HCT116 (cell line): ENCODE measurements at regions not wholly inside any gene's neighbourhood (a gene's known extent, or its start where the extent isn't known, plus 50 kb on each side); places are given as distances from the start of the nearest gene placed in this dataset.

ENCODE experiments used
- ELF1 ChIP-seq: IDR thresholded peaks from 2 replicates; pipeline ENCODE4 v1.6.1; 2012; ENCODE audit warnings: low read depth, borderline replicate concordance
- EZH2 ChIP-seq: fragments of 200-600 bp; sonication (generic); IDR thresholded peaks from 2 replicates; pipeline ENCODE4 v1.6.1; 2017; ENCODE audit warnings: antibody characterized with exemption, mixed run types
- JUND ChIP-seq: IDR thresholded peaks from 2 replicates; pipeline ENCODE4 v1.6.1; 2012
- POLR2A ChIP-seq: IDR thresholded peaks from 2 replicates; pipeline ENCODE4 v1.7.0; 2011; ENCODE audit warnings: borderline replicate concordance; ENCODE audit not compliant: insufficient read depth, insufficient read length; ENCODE audit errors: extremely low read depth
- POLR2AphosphoS5 ChIP-seq: IDR thresholded peaks from 2 replicates; pipeline ENCODE4 v1.6.1; 2011; ENCODE audit warnings: mild to moderate bottlenecking, low read depth, low read length, moderate library complexity
- RAD21 ChIP-seq: IDR thresholded peaks from 2 replicates; pipeline ENCODE4 v1.6.1; 2012; ENCODE audit warnings: low read depth, mild to moderate bottlenecking
- ZFX ChIP-seq: fragments of 450-650 bp; IDR thresholded peaks from 2 replicates; pipeline ENCODE4 v1.6.1; 2017
- TF ChIP-seq, protein P1 (sequence below), 3 experiments: fragments of 200-600 bp in 1 of 3; sonication (generic) in 1 of 3; IDR thresholded peaks in 2 of 3; conservative IDR thresholded peaks in 1 of 3; 2 replicates each; pipeline ENCODE4 v1.5.1; 2012 to 2017; ENCODE audit warnings: low read depth in 2 of 3, low read length in 2 of 3, antibody characterized with exemption in 1 of 3, borderline replicate concordance in 1 of 3, control low read depth in 1 of 3, mild to moderate bottlenecking in 1 of 3, mixed read lengths in 1 of 3, mixed run types in 1 of 3, moderate library complexity in 1 of 3; ENCODE audit not compliant: insufficient read depth in 1 of 3
- TF ChIP-seq, protein P2 (sequence below): IDR thresholded peaks from 2 replicates; pipeline ENCODE4 v1.6.1; 2012
- TF ChIP-seq, protein P3 (sequence below): IDR thresholded peaks from 2 replicates; pipeline ENCODE4 v1.6.1; 2012

DNA sequence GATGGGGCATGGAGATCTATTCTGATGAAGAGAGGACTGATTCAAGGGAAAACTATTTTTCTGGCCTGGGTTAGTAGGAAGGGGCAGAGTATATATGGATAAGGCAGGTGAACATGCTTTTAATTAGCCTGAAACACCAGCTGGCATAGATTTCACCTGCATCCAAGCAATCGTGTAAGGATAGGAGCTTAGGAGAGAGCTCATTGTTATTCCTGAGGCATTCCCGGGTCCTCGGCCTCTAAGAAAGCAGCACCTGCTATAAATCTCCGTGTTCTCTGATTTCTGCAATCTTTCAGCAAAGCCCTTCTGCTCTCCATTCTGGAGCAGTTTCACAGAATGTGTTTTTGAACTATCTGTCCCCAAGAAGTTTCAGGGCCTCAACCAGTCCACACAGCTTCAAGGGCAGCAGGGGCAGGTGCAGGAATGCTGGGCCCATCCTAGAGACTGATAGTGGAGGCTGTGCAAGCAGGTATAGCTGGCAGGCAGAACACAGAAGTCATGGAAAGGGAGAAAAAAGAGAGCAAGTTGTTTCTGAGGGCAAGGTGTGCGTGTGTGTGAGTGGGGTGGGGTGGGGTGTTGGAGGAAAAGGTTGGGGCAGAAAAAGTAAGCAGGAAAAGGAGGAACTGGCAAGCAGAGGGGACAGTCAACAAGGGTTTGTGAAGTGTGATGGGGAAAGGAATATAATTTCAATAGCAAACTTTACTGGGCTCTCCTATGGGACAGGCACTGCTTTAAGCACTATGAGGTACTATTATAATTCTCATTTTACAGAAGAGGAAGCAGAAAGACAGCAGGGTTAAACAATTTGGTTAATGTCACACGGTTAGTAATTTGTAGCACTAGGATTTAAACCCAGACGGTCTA, 203.7 kb upstream of the SSTR1 start:
- TF ChIP-seq, protein P1, sequence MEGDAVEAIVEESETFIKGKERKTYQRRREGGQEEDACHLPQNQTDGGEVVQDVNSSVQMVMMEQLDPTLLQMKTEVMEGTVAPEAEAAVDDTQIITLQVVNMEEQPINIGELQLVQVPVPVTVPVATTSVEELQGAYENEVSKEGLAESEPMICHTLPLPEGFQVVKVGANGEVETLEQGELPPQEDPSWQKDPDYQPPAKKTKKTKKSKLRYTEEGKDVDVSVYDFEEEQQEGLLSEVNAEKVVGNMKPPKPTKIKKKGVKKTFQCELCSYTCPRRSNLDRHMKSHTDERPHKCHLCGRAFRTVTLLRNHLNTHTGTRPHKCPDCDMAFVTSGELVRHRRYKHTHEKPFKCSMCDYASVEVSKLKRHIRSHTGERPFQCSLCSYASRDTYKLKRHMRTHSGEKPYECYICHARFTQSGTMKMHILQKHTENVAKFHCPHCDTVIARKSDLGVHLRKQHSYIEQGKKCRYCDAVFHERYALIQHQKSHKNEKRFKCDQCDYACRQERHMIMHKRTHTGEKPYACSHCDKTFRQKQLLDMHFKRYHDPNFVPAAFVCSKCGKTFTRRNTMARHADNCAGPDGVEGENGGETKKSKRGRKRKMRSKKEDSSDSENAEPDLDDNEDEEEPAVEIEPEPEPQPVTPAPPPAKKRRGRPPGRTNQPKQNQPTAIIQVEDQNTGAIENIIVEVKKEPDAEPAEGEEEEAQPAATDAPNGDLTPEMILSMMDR (IDR thresholded peaks at IDR 0.05 in 2 of 3, conservative IDR thresholded peaks at IDR 0.05 in 1 of 3; ENCODE audit: borderline replicate concordance in 1 of 3, insufficient read depth in 1 of 3, low read depth in 2 of 3, low read length in 2 of 3), result no peak
- TF ChIP-seq POLR2AphosphoS5, result no peak
- TF ChIP-seq, protein P2, sequence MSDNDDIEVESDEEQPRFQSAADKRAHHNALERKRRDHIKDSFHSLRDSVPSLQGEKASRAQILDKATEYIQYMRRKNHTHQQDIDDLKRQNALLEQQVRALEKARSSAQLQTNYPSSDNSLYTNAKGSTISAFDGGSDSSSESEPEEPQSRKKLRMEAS, result no peak
- TF ChIP-seq POLR2A, result no peak
- no peak for TF ChIP-seq EZH2
- TF ChIP-seq, protein P3, sequence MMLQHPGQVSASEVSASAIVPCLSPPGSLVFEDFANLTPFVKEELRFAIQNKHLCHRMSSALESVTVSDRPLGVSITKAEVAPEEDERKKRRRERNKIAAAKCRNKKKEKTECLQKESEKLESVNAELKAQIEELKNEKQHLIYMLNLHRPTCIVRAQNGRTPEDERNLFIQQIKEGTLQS, result no peak
- no peak for TF ChIP-seq JUND
- no peak for TF ChIP-seq ZFX
- TF ChIP-seq ELF1, result no peak
- no peak for TF ChIP-seq RAD21
